Upper lobe of right lung (tissue), 1 donor: ENCODE measurements at regions not wholly inside any gene's neighbourhood (a gene's known extent, or its start where the extent isn't known, plus 50 kb on each side); places are given as distances from the start of the nearest gene placed in this dataset.

Experiments
- ATAC-seq: fragments of 200-7000 bp; cut with Tn5 transposase; one replicate; pipeline ENCODE4 v1.9.1; 2020; ENCODE audit warnings: mild to moderate bottlenecking, moderate library complexity
- DNase-seq: peaks from one replicate; pipeline ENCODE4 v3.0.0-alpha.2; 2020
- H3K27ac ChIP-seq: fragments of 200-600 bp; one replicate; pipeline ENCODE4 v1.8.0; 2022
- H3K27me3 ChIP-seq: fragments of 200-600 bp; one replicate; pipeline ENCODE4 v1.8.0; 2022; ENCODE audit warnings: mild to moderate bottlenecking
- H3K36me3 ChIP-seq: fragments of 200-600 bp; one replicate; pipeline ENCODE4 v1.8.0; 2022
- H3K4me1 ChIP-seq: fragments of 200-600 bp; one replicate; pipeline ENCODE4 v1.8.0; 2022
- H3K4me3 ChIP-seq: fragments of 200-600 bp; one replicate; pipeline ENCODE4 v1.8.0; 2022; ENCODE audit warnings: mild to moderate bottlenecking
- H3K9me3 ChIP-seq: fragments of 200-600 bp; one replicate; pipeline ENCODE4 v1.8.0; 2022
- intact Hi-C: fragments of 100-400 bp; cut with DNase I; formaldehyde crosslinking; loops from one replicate; pipeline ENCODE4 v1.11.0; 2022
- TF ChIP-seq, protein P1 (sequence below): fragments of 200-600 bp; IDR thresholded peaks from one replicate; pipeline ENCODE4 v1.8.0; 2022; ENCODE audit warnings: antibody characterized with exemption
- donor health status: DM: no; HTN: yes; CAD: no; lungs with severe emphysema.

DNA sequence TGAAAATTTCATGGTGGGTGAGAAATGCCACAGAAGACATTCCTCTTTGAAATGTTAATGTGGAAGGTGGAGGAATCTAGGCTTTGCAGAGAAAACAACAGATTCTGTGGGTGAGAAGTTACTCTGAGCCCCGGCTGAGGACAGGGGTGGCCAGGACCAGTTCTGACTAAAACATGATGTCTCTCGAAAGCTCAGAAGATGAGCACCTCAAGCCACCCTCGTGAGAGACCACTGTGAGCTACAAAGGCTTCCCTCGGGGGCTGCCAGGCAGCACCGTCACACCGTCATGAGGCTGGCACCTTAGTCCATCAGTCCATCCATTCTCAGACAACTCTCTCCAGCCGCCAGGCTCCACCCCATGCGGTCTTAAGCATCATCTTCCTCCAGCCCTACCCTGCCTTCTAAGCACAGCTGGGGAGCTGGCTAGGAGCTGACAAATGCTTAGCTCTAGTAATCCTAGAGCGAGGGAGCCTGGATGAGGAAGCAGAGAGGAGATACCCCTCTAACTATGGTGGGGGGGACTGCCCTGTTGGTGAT, 360.5 kb downstream of the SHANK2 start:
- Histone ChIP-seq H3K4me1 (no peaks in the 10 kb centered on the region), H3K36me3 (no peaks in the 10 kb centered on the region), H3K27me3 (no peaks in the 10 kb centered on the region), H3K27ac (no peak overlapping the region), H3K4me3 (no peak overlapping the region), H3K9me3 (no peaks in the 10 kb centered on the region)
- intact Hi-C loops: no loop called here
- DNase-seq (no peak), ATAC-seq (no peak)
- TF ChIP-seq, protein P1, sequence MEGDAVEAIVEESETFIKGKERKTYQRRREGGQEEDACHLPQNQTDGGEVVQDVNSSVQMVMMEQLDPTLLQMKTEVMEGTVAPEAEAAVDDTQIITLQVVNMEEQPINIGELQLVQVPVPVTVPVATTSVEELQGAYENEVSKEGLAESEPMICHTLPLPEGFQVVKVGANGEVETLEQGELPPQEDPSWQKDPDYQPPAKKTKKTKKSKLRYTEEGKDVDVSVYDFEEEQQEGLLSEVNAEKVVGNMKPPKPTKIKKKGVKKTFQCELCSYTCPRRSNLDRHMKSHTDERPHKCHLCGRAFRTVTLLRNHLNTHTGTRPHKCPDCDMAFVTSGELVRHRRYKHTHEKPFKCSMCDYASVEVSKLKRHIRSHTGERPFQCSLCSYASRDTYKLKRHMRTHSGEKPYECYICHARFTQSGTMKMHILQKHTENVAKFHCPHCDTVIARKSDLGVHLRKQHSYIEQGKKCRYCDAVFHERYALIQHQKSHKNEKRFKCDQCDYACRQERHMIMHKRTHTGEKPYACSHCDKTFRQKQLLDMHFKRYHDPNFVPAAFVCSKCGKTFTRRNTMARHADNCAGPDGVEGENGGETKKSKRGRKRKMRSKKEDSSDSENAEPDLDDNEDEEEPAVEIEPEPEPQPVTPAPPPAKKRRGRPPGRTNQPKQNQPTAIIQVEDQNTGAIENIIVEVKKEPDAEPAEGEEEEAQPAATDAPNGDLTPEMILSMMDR: no peak

DNA sequence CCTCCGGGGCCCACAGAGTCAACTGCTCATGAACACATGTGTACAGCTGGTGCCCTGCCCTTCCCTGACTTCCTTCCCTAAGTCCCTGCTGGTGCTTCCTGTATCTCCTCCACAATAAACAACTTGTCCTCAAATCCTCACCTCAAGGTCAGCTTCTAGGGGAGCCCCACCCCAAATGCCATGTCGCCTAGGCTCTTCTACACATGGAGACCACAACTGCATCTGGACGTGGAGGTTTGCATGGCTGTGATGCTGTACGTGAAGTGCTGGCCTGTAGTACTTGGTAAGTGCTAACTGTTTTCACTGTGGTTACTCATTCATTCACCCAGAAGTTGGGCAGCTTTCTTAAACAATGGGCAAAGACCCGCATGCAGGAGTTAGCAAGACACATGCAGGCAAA, 359.5 kb downstream of the SHANK2 start:
- Histone ChIP-seq H3K4me1 (no peaks in the 10 kb centered on the region), H3K27ac (no peak overlapping the region), H3K27me3 (no peaks in the 10 kb centered on the region), H3K4me3 (no peak overlapping the region), H3K9me3 (peaks cover 4% of the 10 kb centered on the region), H3K36me3 (no peaks in the 10 kb centered on the region)
- no peak for ATAC-seq
- intact Hi-C loops: no loop called here
- peak; percentile 16 for DNase-seq
- TF ChIP-seq, protein P1: no peak

DNA sequence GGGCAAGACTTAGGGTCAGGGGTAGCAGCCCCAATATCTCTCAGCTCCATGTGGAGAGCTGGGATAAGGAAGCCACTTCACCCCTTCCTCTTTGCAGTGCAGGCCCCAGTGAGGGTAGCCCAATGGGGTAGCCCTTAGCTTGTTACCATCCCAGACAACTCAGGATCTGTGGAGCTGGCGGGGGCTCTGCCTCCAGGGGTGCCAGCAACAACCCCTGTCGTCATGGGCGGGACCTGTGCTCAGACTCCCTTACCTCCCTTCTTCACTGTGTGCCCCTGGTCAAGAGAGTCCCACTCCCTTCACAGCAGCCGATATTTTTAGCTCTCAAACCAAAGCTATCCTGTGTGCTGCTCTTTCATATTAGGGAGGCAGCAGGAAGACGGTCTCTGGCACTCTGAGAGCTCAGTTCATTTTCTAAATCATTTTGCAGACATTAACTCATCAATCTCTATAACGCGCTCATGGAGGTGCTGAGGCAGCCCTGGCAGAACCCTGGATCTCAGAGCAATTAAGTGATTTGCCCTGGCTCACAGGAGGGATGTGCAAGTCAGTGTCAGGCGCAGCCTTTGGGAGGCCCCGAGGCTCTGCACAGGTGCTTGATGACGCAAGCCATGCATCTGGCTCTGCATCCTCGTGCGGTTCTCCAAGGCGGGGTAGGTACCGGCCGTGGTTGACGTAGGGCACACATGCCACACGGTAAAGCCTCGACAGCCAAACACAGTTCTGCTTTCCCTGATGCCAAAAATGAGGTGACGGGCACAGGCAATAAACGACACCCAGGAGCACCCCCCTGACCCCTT, 357.6 kb downstream of the SHANK2 start:
- H3K27ac ChIP-seq: no peak overlapping the region
- H3K36me3 ChIP-seq: no peaks in the 10 kb centered on the region
- intact Hi-C loops: no loop called here
- DNase-seq (peak; percentile 51), ATAC-seq (no peak)
- H3K9me3 ChIP-seq: peaks cover 4% of the 10 kb centered on the region
- H3K27me3 ChIP-seq: no peaks in the 10 kb centered on the region
- TF ChIP-seq, protein P1: no peak
- no peaks in the 10 kb centered on the region for H3K4me1 ChIP-seq
- H3K4me3 ChIP-seq: no peak overlapping the region

DNA sequence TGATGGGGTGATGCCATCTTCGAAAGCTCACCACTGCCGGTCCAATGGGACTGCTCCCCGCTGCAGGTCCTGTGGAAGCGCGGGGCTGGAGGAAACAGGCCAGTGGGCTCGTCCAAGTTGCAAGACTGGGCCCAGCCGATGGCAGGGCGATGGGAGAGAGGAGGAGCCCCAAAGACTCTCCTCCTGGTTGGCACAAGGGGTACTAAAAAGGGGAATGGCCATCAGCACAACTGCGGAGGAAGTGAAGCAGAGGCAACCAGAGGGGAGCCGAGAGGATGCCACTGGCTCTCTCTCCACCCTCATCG, 357.1 kb downstream of the SHANK2 start:
- intact Hi-C loops: no loop called here
- H3K27ac ChIP-seq: no peak overlapping the region
- peak; percentile 48 for DNase-seq
- TF ChIP-seq, protein P1: no peak
- no peaks in the 10 kb centered on the region for H3K4me1 ChIP-seq
- ATAC-seq: no peak
- no peaks in the 10 kb centered on the region for H3K27me3 ChIP-seq
- H3K4me3 ChIP-seq: no peak overlapping the region
- H3K9me3 ChIP-seq: peaks cover 4% of the 10 kb centered on the region
- no peaks in the 10 kb centered on the region for H3K36me3 ChIP-seq

DNA sequence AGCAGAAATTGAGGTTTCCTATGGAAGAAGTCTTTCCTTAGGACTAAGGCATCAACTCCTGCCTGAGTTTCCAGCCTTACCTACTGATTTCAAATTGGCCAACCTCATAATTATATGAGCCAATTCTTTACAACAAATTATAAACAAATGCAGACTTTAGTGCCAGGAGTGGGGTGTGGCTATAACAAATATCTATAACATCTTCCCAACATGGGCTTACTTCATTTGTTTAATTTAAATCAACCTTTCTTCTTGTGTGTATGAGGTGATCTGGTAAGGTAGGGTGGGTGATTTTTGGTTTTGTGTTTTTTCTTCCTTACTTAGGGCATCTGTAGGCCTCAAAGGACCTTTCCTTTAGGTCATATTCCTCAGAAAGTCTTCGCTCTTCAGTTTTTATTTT, 354.9 kb downstream of the SHANK2 start:
- no peak overlapping the region for H3K4me3 ChIP-seq
- DNase-seq (no peak), ATAC-seq (no peak)
- intact Hi-C loops: no loop called here
- H3K9me3 ChIP-seq: peaks cover 4% of the 10 kb centered on the region
- TF ChIP-seq, protein P1: no peak
- no peaks in the 10 kb centered on the region for H3K4me1 ChIP-seq
- no peak overlapping the region for H3K27ac ChIP-seq
- no peaks in the 10 kb centered on the region for H3K36me3 ChIP-seq
- H3K27me3 ChIP-seq: no peaks in the 10 kb centered on the region
